ENCODE measurements at regions not wholly inside any gene's neighbourhood (a gene's known extent, or its start where the extent isn't known, plus 50 kb on each side); places are given as distances from the start of the nearest gene placed in this dataset.

DNA sequence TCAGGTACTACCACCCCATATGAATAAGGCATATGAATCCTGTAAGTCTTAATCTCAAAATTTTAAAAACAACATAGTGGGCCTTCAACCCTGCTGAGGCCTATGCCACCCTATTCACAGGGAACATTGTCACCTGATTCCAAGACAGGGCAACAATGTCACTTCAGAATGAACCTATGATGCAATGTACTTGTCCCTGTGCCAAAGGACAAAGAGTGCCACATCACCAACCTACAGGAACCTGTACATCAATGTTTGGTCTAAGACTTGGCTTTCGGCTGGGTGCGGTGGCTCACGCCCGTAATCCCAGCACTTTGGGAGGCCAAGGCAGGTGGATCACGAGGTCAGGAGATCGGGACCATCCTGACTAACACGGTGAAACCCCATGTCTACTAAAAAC, 318.5 kb upstream of the JARID2 start:
- Histone ChIP-seq H3K27ac (replicated peaks in 1 of 4) (no peak overlapping the region), H3K36me3 (no peaks in the 10 kb centered on the region), H3K4me3 (no peak overlapping the region), H3K9me3 (no peaks in the 10 kb centered on the region), H3K4me1 (peaks cover 6 to 19% (median 15%) of the 10 kb centered on the region in 4 donors), H3K27me3 (no peaks in the 10 kb centered on the region)
- 96% methylated on average over 7 of the region's 7 CpGs for WGBS
- TF ChIP-seq EP300 (IDR thresholded peaks at IDR 0.05) (no peak), CTCF (IDR thresholded peaks at IDR 0.05) (no peak), POLR2AphosphoS5 (IDR thresholded peaks at IDR 0.05) (no peak), POLR2A (IDR thresholded peaks at IDR 0.05; ENCODE audit: low read depth) (no peak)
- DNase-seq (ENCODE audit: extremely low spot score): no peak
- intact Hi-C loops (cut with DNase I): no loop called here

GRCh38 chr6:14929291-14929690, 316.6 kb upstream of the JARID2 start:
- TF ChIP-seq POLR2AphosphoS5 (IDR thresholded peaks at IDR 0.05): no peak
- no peak for TF ChIP-seq CTCF (IDR thresholded peaks at IDR 0.05)
- TF ChIP-seq EP300 (IDR thresholded peaks at IDR 0.05): no peak
- TF ChIP-seq POLR2A (IDR thresholded peaks at IDR 0.05; ENCODE audit: low read depth): no peak
- Histone ChIP-seq H3K27me3 (no peaks in the 10 kb centered on the region), H3K4me3 (no peak overlapping the region), H3K4me1 (peaks cover 12 to 22% (median 16%) of the 10 kb centered on the region in 4 donors), H3K9me3 (no peaks in the 10 kb centered on the region), H3K36me3 (no peaks in the 10 kb centered on the region), H3K27ac (replicated peaks in 1 of 4) (no peak overlapping the region)
- 80% methylated on average over 3 of the region's 3 CpGs for WGBS
- intact Hi-C loops (cut with DNase I): no loop called here
- no peak for DNase-seq (ENCODE audit: extremely low spot score)

DNA sequence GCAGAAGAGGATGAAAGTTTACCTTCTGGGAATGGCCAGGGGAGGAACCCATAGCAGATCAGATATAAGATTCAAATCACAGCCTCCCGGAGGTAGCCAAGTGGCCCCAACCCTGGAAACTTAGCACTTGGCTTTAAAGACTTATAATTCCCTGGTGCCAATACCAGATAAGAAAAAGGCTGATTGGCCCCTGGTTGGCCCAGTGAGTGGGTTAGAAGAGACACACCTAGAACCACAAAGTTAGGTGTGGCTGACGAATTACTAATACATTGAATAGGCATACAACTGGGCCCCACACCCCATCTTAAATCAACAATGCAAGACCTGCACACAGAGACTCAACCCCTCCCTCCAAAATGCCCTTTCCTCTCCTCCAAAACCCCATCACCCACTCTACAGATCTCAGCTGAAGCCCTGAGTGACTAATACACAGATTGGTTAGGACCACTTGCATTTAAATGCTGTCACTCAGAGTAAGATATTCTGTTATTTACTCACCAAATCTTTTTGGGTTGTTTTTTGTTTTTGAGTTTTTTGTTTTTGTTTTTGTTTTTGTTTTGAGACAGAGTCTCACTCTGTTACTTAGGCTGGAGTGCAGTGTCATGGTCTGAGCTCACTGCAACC, 315.4 kb upstream of the JARID2 start:
- Histone ChIP-seq H3K4me1 (peaks cover 3 to 11% (median 7%) of the 10 kb centered on the region in 4 donors), H3K27me3 (no peaks in the 10 kb centered on the region), H3K27ac (replicated peaks in 1 of 4) (no peak overlapping the region), H3K4me3 (no peak overlapping the region), H3K9me3 (no peaks in the 10 kb centered on the region), H3K36me3 (no peaks in the 10 kb centered on the region)
- DNase-seq (ENCODE audit: extremely low spot score): no peak
- intact Hi-C loops (cut with DNase I): no loop called here
- 87% methylated on average over 2 of the region's 2 CpGs for WGBS
- TF ChIP-seq EP300 (IDR thresholded peaks at IDR 0.05): no peak
- TF ChIP-seq POLR2A (IDR thresholded peaks at IDR 0.05; ENCODE audit: low read depth): no peak
- no peak for TF ChIP-seq POLR2AphosphoS5 (IDR thresholded peaks at IDR 0.05)
- no peak for TF ChIP-seq CTCF (IDR thresholded peaks at IDR 0.05)

DNA sequence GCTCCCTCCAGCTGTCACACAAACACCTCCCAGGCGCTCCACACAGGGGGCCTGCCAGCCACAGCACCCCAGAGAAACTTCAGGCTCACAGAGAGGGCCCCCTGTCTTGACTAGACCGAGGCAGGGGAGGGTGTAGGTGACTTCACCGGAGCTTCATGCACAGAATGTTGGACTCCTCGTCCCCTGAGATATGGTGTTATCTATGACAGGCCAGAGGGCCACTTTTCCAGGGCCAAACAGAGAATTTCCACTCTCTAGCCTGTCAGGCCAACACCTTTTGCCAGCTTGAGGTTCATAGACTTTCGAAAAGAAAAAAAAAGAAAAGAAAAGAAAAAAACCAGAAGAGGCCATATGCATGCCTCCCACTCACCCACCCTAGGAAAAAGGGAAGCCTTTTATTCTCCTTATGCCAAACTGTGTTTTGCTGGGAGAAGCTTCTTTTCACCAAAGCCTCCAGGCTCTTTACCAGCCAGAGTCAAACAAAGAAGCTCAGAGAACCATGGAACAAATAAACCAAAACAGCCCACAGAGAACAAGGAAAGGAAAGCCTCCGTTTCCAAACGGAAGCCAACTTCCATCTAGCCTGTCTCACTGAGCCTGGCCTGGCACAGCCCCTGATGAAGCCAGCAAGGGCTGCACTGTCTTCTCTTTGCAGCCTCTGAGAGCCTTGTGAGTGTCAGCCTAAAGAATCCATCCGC, 313.2 kb upstream of the JARID2 start:
- H3K27me3 ChIP-seq: no peaks in the 10 kb centered on the region
- intact Hi-C loops (cut with DNase I): no loop called here
- WGBS: 78% methylated on average over 8 of the region's 8 CpGs
- H3K27ac ChIP-seq (replicated peaks in 1 of 4): no peak overlapping the region
- H3K4me1 ChIP-seq: peaks cover 0 to 9% (median 4%) of the 10 kb centered on the region in 4 donors
- no peaks in the 10 kb centered on the region for H3K9me3 ChIP-seq
- no peak for DNase-seq (ENCODE audit: extremely low spot score)
- H3K36me3 ChIP-seq: no peaks in the 10 kb centered on the region
- no peak overlapping the region for H3K4me3 ChIP-seq
- TF ChIP-seq POLR2A (IDR thresholded peaks at IDR 0.05; ENCODE audit: low read depth) (no peak), EP300 (IDR thresholded peaks at IDR 0.05) (no peak)

DNA sequence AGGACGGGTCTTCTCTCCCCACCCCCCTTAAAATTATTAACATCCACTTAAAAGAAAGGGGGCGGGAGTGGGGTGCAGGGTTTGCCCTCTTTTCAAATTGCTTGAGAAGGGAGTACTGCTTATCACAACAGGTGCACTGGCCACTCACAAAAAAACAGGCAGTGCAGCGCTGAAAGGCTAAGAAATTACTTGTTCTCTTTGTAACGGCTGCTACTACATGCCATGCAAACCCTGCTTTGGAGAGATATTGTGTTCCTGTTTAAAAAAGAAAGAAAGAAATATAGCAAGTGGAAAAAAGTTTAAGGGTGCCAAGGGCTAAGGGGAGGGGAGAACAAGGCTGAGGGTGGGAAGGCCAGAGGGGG, 312.7 kb upstream of the JARID2 start:
- intact Hi-C loops (cut with DNase I): no loop called here
- no peaks in the 10 kb centered on the region for H3K27me3 ChIP-seq
- no peak overlapping the region for H3K4me3 ChIP-seq
- H3K4me1 ChIP-seq: peaks cover 0 to 9% (median 4%) of the 10 kb centered on the region in 4 donors
- DNase-seq (ENCODE audit: extremely low spot score): no peak
- H3K27ac ChIP-seq (replicated peaks in 1 of 4): no peak overlapping the region
- no peaks in the 10 kb centered on the region for H3K36me3 ChIP-seq
- TF ChIP-seq CTCF (IDR thresholded peaks at IDR 0.05) (no peak), POLR2A (IDR thresholded peaks at IDR 0.05; ENCODE audit: low read depth) (no peak)
- 91% methylated on average over 4 of the region's 4 CpGs for WGBS
- H3K9me3 ChIP-seq: no peaks in the 10 kb centered on the region
